ENCODE measurements at regions not wholly inside any gene's neighbourhood (a gene's known extent, or its start where the extent isn't known, plus 50 kb on each side); places are given as distances from the start of the nearest gene placed in this dataset.

GRCh38 chr16:66206363-66206762 is 160.1 kb upstream of the CDH5 start:
- H3K4me1 Mint-ChIP-seq = no peaks in the 10 kb centered on the region
- no peaks in the 10 kb centered on the region for H3K9me3 Mint-ChIP-seq
- no peak for DNase-seq
- peaks cover 5% of the 10 kb centered on the region for H3K27me3 Mint-ChIP-seq
- H3K27ac Mint-ChIP-seq = no peak overlapping the region
- H3K36me3 Mint-ChIP-seq = no peaks in the 10 kb centered on the region
- no peak overlapping the region for H3K4me3 Mint-ChIP-seq
- CTCF ChIA-PET = no interaction called here

- H3K9me3 Mint-ChIP-seq = no peaks in the 10 kb centered on the region
- H3K27me3 Mint-ChIP-seq = peaks cover 5% of the 10 kb centered on the region
- no peaks in the 10 kb centered on the region for H3K4me1 Mint-ChIP-seq
- DNase-seq = no peak
- CTCF ChIA-PET = no interaction called here
- no peak overlapping the region for H3K4me3 Mint-ChIP-seq
- no peaks in the 10 kb centered on the region for H3K36me3 Mint-ChIP-seq
- no peak overlapping the region for H3K27ac Mint-ChIP-seq
These were observed 160.9 kb upstream of the CDH5 start for GRCh38 chr16:66205287-66206231.

GRCh38 chr16:66204756-66205155 is 161.7 kb upstream of the CDH5 start:
- CTCF ChIA-PET = no interaction called here
- peaks cover 5% of the 10 kb centered on the region for H3K27me3 Mint-ChIP-seq
- no peaks in the 10 kb centered on the region for H3K36me3 Mint-ChIP-seq
- no peaks in the 10 kb centered on the region for H3K9me3 Mint-ChIP-seq
- H3K27ac Mint-ChIP-seq = no peak overlapping the region
- no peak overlapping the region for H3K4me3 Mint-ChIP-seq
- no peak for DNase-seq
- no peaks in the 10 kb centered on the region for H3K4me1 Mint-ChIP-seq

DNA sequence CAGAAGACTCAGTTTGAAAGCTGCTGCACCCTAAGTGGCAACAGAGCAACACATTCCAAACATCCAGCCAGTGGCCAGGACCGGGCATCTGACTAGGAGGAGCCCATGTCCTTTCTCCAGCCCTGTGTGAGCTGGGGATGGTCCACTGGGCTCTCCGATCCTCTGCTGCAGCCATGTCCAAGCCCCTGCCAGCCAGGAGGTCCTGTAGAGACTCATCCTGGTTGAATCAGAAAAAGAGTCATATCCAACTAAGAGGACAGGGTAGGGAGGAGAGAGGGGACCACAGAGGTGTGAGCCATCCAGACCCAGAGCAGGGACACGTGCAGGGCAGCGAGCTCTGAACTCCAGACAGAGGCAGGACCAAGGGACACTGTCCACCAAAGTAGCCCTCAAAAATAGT is 163.0 kb upstream of the CDH5 start:
- Mint-ChIP-seq H3K27me3 (peaks cover 5% of the 10 kb centered on the region), H3K4me1 (no peaks in the 10 kb centered on the region), H3K36me3 (no peaks in the 10 kb centered on the region), H3K9me3 (no peaks in the 10 kb centered on the region), H3K27ac (no peak overlapping the region), H3K4me3 (no peak overlapping the region)
- CTCF ChIA-PET = no interaction called here
- no peak for DNase-seq

DNA sequence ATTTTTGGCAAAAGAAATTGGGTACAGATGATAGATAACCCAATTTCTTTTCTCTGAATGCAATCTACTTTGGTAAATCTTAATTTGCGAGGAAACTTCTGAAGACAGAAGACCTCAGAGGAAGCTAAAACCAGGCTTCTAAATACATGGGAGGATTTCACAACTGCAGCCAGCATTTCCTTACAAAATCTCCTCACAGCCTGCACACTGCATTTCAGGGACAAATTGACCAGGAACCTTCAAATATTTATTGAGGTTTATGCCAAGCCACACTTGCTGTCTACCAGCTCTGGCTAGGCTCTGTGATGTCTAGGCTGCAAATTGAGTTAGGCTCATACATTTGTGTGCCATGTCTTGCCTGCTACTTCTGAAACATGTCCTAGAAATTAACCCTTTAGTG is 167.3 kb upstream of the CDH5 start:
- Mint-ChIP-seq H3K36me3 (no peaks in the 10 kb centered on the region), H3K27ac (no peak overlapping the region), H3K4me3 (no peak overlapping the region), H3K27me3 (peaks cover 9% of the 10 kb centered on the region), H3K9me3 (no peaks in the 10 kb centered on the region), H3K4me1 (no peaks in the 10 kb centered on the region)
- CTCF ChIA-PET = no interaction called here
- DNase-seq = no peak

DNA sequence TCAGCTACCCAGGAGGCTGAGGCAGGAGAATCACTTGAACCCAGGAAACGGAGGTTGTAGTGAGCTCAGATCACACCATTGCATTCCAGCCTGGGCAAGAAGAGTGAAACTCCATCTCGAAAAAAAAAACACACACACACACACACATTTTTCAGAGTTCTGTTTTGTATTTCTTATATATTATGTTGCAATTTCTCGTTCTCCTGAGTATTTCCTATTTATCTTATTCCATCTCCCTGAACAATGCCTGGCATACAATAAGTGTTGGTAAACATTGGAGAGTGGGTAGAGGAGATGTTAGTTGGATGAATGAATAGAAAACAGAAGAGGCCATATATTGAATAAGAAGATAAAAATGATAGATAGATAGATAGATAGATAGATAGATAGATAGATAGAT is 167.8 kb upstream of the CDH5 start:
- Mint-ChIP-seq H3K36me3 (no peaks in the 10 kb centered on the region), H3K4me1 (no peaks in the 10 kb centered on the region), H3K4me3 (no peak overlapping the region), H3K27ac (no peak overlapping the region), H3K27me3 (peaks cover 9% of the 10 kb centered on the region), H3K9me3 (no peaks in the 10 kb centered on the region)
- CTCF ChIA-PET = no interaction called here
- no peak for DNase-seq

- CTCF ChIA-PET = no interaction called here
- Mint-ChIP-seq H3K27ac (no peak overlapping the region), H3K4me1 (no peaks in the 10 kb centered on the region), H3K9me3 (no peaks in the 10 kb centered on the region), H3K36me3 (no peaks in the 10 kb centered on the region), H3K27me3 (peaks cover 6% of the 10 kb centered on the region), H3K4me3 (no peak overlapping the region)
- DNase-seq = no peak
These were observed 168.7 kb upstream of the CDH5 start for GRCh38 chr16:66197668-66198278.

DNA sequence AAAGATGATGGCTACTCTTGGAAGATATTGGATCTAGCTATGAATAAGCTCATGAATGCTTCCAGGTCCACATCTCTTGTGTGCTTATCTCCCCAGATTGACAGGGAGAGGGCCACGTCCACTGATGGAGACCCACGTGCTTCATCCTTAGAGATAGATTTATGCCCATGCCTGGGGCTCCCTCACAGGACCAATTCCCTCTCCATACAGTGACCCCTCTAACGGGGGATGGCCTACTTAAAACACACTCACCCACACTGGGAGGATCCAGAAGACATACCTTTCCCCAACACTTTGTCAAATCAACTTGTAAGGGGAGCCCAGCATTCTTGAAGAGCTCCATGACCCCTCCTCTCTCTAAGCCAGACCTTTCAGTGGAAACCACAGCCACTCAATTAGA is 169.7 kb upstream of the CDH5 start:
- CTCF ChIA-PET = no interaction called here
- H3K9me3 Mint-ChIP-seq = no peaks in the 10 kb centered on the region
- no peaks in the 10 kb centered on the region for H3K4me1 Mint-ChIP-seq
- DNase-seq = no peak
- no peak overlapping the region for H3K4me3 Mint-ChIP-seq
- H3K27me3 Mint-ChIP-seq = peaks cover 6% of the 10 kb centered on the region
- H3K36me3 Mint-ChIP-seq = no peaks in the 10 kb centered on the region
- H3K27ac Mint-ChIP-seq = no peak overlapping the region

DNA sequence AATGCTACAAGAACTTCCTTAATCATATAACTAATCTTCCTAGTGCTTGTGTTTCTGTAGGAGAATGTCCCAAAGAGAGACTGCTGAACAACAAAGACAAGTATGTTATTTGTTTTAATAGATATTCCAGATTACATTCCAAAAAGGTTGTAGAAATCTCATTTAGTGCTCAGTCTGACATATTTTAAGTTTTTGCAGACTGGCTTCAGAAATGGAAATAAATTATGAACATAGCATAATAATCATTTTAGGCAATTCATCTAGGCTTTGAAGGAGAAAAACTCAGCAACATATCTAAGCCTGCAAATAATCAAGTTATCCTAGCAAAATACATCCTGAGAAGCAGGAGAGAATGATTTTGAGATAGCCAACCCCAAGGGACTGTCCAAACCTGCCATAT is 171.6 kb upstream of the CDH5 start:
- Mint-ChIP-seq H3K27ac (no peak overlapping the region), H3K27me3 (peaks cover 3% of the 10 kb centered on the region), H3K4me1 (no peaks in the 10 kb centered on the region), H3K4me3 (no peak overlapping the region), H3K36me3 (no peaks in the 10 kb centered on the region), H3K9me3 (no peaks in the 10 kb centered on the region)
- CTCF ChIA-PET = no interaction called here
- no peak for DNase-seq

DNA sequence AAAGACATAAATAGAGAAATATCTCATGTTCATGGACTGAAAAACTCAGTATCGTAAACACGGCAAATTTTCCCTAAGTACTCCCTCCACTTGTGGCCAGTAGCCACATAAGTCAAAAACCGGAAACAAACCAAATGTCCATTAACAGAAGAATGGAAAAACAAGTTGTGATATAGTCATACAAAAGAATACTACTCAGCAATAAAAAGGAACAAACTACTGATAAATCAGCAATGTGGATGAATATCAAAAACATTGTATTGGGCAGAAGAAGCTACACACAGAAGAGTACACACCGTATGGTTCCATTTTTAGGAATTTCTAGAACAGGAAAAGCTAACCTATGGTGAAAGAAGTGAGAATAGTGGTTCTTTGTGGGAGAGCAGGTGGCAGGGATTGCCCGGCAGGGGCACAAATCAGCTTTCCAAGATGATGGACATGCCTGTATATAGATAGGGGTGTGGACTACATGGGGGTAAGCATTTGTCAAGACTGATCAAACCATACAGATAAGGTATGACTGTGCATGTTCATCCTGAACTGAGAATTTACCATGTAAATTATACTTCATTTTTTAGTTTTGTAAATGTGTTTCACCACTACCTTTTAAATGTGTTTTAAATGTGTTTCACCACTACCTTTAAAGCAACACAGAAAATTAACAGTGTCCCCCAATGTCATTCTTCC is 172.8 kb upstream of the CDH5 start:
- H3K9me3 Mint-ChIP-seq = no peaks in the 10 kb centered on the region
- H3K36me3 Mint-ChIP-seq = no peaks in the 10 kb centered on the region
- H3K27ac Mint-ChIP-seq = no peak overlapping the region

DNA sequence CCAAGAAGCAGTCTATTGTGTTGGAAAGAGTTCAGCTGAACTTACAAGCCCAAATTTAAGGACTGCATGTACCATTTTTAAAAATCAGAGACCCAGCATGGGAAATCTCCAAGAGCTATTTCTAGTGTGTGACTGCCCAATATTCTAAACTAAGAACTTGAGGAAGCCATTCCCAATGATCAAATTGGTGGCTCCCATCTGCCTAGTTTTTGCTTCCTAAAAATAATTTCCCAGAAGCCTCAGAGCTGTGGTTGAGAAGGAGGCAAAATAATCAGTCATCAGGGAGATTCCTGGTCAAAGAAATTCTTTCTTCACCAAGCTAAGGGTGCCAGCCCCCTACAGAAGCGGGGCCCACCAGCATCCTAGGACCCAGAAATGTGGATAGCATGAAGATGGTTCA is 176.1 kb upstream of the CDH5 start:
- no peak for DNase-seq
- Mint-ChIP-seq H3K27me3 (no peaks in the 10 kb centered on the region), H3K4me3 (no peak overlapping the region), H3K4me1 (no peaks in the 10 kb centered on the region), H3K36me3 (no peaks in the 10 kb centered on the region), H3K27ac (no peak overlapping the region), H3K9me3 (no peaks in the 10 kb centered on the region)
- CTCF ChIA-PET = no interaction called here

More for the DNA sequence above, 172.8 kb upstream of the CDH5 start:
- CTCF ChIA-PET = no interaction called here
- Mint-ChIP-seq H3K4me3 (no peak overlapping the region), H3K4me1 (no peaks in the 10 kb centered on the region), H3K27me3 (peaks cover 3% of the 10 kb centered on the region)
- DNase-seq = no peak

- H3K36me3 Mint-ChIP-seq = no peaks in the 10 kb centered on the region
- DNase-seq = no peak
- H3K9me3 Mint-ChIP-seq = no peaks in the 10 kb centered on the region
- H3K27me3 Mint-ChIP-seq = no peaks in the 10 kb centered on the region
- H3K4me3 Mint-ChIP-seq = no peak overlapping the region
- CTCF ChIA-PET = no interaction called here
- no peaks in the 10 kb centered on the region for H3K4me1 Mint-ChIP-seq
- H3K27ac Mint-ChIP-seq = no peak overlapping the region
These were observed 176.5 kb upstream of the CDH5 start for GRCh38 chr16:66189951-66190350.

GRCh38 chr16:66188917-66189725 is 177.4 kb upstream of the CDH5 start:
- Mint-ChIP-seq H3K27ac (no peak overlapping the region), H3K4me1 (no peaks in the 10 kb centered on the region), H3K4me3 (no peak overlapping the region), H3K27me3 (no peaks in the 10 kb centered on the region), H3K36me3 (no peaks in the 10 kb centered on the region), H3K9me3 (no peaks in the 10 kb centered on the region)
- CTCF ChIA-PET = no interaction called here
- DNase-seq = no peak

DNA sequence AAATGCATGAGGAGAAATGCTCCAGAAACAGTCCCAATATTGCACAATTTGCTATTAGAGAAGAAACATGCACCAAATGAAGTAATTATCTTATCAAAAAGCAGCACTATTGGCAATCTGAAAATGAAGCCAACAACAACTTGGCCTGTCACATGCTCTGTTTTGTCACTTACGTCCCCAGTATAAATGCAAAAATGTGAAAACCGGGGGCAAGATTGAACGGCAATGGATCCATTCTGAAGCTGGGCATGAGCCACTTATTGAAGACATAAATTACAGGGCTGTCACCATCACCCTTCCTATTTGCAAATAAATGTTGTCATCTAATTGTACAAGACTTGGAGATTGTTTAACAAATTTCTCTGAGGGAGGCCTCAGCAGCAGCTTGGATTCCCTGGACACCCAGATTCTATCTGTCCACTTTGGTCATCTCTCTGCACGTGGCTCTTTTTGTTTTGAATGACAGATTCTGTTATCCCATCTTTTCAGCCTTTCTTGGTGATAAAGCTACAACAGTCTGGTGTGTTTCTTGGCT is 180.2 kb upstream of the CDH5 start:
- no peak for DNase-seq
- CTCF ChIA-PET = no interaction called here
- peaks cover 4% of the 10 kb centered on the region for H3K27me3 Mint-ChIP-seq

More for the DNA sequence above, 180.2 kb upstream of the CDH5 start:
- no peaks in the 10 kb centered on the region for H3K9me3 Mint-ChIP-seq
- no peak overlapping the region for H3K4me3 Mint-ChIP-seq
- H3K27ac Mint-ChIP-seq = no peak overlapping the region
- H3K36me3 Mint-ChIP-seq = no peaks in the 10 kb centered on the region
- no peaks in the 10 kb centered on the region for H3K4me1 Mint-ChIP-seq

All from activated naive CD4-positive, alpha-beta T cell treated with anti-CD3 and anti-CD28 coated beads, Interleukin-2, amount 10 ng/mL, durations not matched to agents 7 days and 5 days (primary cell).